ENCODE measurements at regions not wholly inside any gene's neighbourhood (a gene's known extent, or its start where the extent isn't known, plus 50 kb on each side); places are given as distances from the start of the nearest gene placed in this dataset.

DNA sequence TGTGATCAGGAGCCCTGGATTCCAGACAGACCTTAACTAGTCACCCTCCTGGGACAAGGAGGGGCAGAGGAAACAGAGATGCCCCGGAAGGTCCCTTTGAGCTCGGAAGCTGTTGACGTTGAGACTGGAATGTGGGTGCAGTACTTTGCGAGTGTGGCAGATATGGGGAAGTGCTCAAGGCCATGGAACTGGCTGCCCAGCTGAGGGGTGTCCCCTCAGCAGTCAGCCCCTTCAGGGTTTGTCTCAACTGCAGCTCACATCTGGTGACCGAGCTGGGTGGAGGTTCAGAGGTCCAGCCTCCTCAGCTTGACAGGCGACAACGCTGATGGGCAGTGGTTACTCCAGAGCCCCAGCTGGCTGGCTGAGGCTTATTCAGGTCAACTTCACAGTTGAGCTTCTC is 150.3 kb upstream of the SNX19 start:
- H3K9me3 Mint-ChIP-seq, result no peaks in the 10 kb centered on the region
- H3K27me3 Mint-ChIP-seq, result peaks cover 26% of the 10 kb centered on the region
- TF ChIP-seq, protein P1, sequence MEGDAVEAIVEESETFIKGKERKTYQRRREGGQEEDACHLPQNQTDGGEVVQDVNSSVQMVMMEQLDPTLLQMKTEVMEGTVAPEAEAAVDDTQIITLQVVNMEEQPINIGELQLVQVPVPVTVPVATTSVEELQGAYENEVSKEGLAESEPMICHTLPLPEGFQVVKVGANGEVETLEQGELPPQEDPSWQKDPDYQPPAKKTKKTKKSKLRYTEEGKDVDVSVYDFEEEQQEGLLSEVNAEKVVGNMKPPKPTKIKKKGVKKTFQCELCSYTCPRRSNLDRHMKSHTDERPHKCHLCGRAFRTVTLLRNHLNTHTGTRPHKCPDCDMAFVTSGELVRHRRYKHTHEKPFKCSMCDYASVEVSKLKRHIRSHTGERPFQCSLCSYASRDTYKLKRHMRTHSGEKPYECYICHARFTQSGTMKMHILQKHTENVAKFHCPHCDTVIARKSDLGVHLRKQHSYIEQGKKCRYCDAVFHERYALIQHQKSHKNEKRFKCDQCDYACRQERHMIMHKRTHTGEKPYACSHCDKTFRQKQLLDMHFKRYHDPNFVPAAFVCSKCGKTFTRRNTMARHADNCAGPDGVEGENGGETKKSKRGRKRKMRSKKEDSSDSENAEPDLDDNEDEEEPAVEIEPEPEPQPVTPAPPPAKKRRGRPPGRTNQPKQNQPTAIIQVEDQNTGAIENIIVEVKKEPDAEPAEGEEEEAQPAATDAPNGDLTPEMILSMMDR (conservative IDR thresholded peaks at IDR 0.05), result no peak
- H3K4me3 Mint-ChIP-seq, result no peak overlapping the region
- no peak for DNase-seq (ENCODE audit: extremely low spot score, unreplicated experiment)
- no peak overlapping the region for H3K27ac Mint-ChIP-seq
- peaks cover 16% of the 10 kb centered on the region for H3K4me1 Mint-ChIP-seq (ENCODE audit: unreplicated experiment)
- no peaks in the 10 kb centered on the region for H3K36me3 Mint-ChIP-seq

DNA sequence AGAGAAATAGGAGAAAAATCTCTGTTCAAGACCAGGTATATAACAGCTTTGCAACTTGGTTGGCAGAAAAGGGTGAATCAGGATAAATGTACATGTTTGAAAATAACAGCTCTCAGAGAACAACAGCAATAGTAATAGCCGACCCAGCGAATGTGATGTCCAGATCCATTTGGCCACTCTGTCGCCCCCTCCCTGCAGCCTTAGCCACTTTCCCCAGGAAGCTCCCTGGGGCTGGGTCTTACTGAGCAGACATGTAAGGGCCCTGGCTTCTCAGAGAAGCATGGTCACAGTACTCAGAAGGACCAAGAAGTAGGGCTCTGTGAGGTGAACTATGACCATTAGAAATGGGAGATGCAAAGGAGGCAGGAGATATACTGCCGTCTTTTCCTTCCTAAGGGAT is 154.1 kb upstream of the SNX19 start:
- Mint-ChIP-seq H3K27me3 (peaks cover 24% of the 10 kb centered on the region), H3K9me3 (no peaks in the 10 kb centered on the region), H3K36me3 (no peaks in the 10 kb centered on the region), H3K4me3 (no peak overlapping the region), H3K27ac (no peak overlapping the region), H3K4me1 (ENCODE audit: unreplicated experiment) (peaks cover 3% of the 10 kb centered on the region)
- TF ChIP-seq, protein P1 (conservative IDR thresholded peaks at IDR 0.05), result peak; percentile 19
- DNase-seq (ENCODE audit: extremely low spot score, unreplicated experiment), result no peak

DNA sequence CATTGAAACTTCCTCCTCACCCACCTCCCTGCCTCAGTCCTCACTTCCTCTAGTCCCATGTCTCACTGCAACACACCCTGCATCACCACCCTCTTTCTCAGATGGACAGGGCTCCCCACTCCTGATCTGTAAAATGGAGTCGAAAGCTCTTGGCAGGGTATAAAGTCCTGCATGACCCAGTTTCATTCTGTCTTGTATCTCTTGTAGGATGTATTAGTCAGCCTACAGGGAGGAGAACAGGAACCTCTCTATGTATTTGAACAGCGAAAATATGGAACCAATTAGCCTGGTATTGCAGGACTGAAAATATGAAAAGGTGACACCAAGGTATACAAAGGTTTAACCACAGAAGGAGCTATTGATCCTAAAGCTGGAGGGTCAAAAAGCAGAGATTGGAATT is 156.9 kb upstream of the SNX19 start:
- peaks cover 24% of the 10 kb centered on the region for H3K27me3 Mint-ChIP-seq
- no peak for DNase-seq (ENCODE audit: extremely low spot score, unreplicated experiment)
- H3K9me3 Mint-ChIP-seq, result no peaks in the 10 kb centered on the region
- H3K4me3 Mint-ChIP-seq, result no peak overlapping the region
- no peaks in the 10 kb centered on the region for H3K4me1 Mint-ChIP-seq (ENCODE audit: unreplicated experiment)
- no peaks in the 10 kb centered on the region for H3K36me3 Mint-ChIP-seq
- TF ChIP-seq, protein P1 (conservative IDR thresholded peaks at IDR 0.05), result no peak
- no peak overlapping the region for H3K27ac Mint-ChIP-seq

DNA sequence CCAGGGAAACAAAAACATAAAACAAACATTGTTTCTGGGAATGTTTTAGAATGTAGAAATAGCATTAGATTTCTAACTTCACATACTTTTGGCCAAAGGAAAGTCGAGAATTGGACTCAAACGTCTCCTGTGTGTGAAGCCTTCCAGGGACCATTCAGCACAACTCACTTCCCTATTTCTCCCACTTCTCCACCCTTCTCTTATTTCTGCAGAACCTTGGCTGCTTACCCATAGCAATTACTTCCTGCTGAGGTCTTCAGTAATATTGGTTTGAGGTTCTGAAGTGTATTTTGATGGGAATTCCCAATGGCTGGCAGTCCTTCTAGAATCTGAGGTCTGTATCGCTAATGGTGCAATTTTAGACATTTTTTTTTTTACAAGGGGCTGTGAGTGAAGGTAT is 158.3 kb upstream of the SNX19 start:
- Mint-ChIP-seq H3K27me3 (peaks cover 29% of the 10 kb centered on the region), H3K9me3 (no peaks in the 10 kb centered on the region), H3K4me3 (no peak overlapping the region), H3K27ac (no peak overlapping the region), H3K4me1 (ENCODE audit: unreplicated experiment) (no peaks in the 10 kb centered on the region), H3K36me3 (no peaks in the 10 kb centered on the region)
- TF ChIP-seq, protein P1 (conservative IDR thresholded peaks at IDR 0.05), result no peak
- DNase-seq (ENCODE audit: extremely low spot score, unreplicated experiment), result no peak

DNA sequence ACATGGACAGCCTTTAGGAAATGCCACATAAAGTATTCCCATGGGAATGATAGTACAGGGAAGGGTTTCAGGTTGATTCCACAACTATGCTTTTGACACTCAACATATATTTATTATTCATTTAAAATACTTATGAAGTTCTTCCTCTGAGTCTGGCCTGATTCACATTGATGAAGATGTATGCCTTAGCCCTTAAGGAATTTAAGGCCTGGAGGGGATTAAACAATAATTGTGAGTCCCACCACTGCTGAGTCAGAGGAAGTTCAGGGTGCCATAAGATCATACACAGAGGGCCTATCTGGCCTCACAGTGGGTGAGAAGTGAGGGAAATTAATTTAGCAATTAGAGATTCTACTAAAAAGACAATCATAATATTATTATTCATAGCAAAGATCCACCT is 161.1 kb upstream of the SNX19 start:
- DNase-seq (ENCODE audit: extremely low spot score, unreplicated experiment), result no peak
- H3K4me1 Mint-ChIP-seq (ENCODE audit: unreplicated experiment), result no peaks in the 10 kb centered on the region
- no peaks in the 10 kb centered on the region for H3K36me3 Mint-ChIP-seq
- TF ChIP-seq, protein P1 (conservative IDR thresholded peaks at IDR 0.05), result no peak
- no peaks in the 10 kb centered on the region for H3K9me3 Mint-ChIP-seq
- peaks cover 23% of the 10 kb centered on the region for H3K27me3 Mint-ChIP-seq
- no peak overlapping the region for H3K4me3 Mint-ChIP-seq
- no peak overlapping the region for H3K27ac Mint-ChIP-seq

DNA sequence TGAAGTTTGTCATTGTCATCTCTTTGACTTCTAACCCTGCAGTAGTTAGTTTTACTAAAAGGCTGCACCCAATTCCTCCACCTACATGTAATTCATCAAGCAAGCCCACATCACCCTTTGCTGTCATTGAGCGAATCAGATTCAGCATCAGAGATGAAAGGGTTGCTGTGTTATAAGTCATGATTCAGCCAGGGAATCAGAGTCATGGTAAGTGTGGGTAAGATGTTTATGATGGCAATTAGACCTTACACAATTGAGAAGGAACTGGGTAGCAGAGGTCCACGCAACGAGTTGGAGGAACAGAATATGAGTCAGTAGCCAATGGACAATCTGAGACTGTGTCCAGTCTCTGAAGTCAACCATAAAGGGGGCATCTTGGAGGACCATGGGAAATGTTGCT is 162.8 kb upstream of the SNX19 start:
- H3K27me3 Mint-ChIP-seq, result peaks cover 15% of the 10 kb centered on the region
- no peaks in the 10 kb centered on the region for H3K4me1 Mint-ChIP-seq (ENCODE audit: unreplicated experiment)
- H3K4me3 Mint-ChIP-seq, result no peak overlapping the region
- H3K36me3 Mint-ChIP-seq, result no peaks in the 10 kb centered on the region
- H3K9me3 Mint-ChIP-seq, result no peaks in the 10 kb centered on the region
- TF ChIP-seq, protein P1 (conservative IDR thresholded peaks at IDR 0.05), result no peak
- no peak overlapping the region for H3K27ac Mint-ChIP-seq
- no peak for DNase-seq (ENCODE audit: extremely low spot score, unreplicated experiment)
